SK-N-SH treated with all-trans-retinoic acid at 6 μM for 48 hours (cell line): ENCODE measurements at regions not wholly inside any gene's neighbourhood (a gene's known extent, or its start where the extent isn't known, plus 50 kb on each side); places are given as distances from the start of the nearest gene placed in this dataset.

Experiments used
- ATAC-seq: fragments of 200-7000 bp; cut with Tn5 transposase; 3 replicates; pipeline ENCODE4 v1.9.1; 2020; ENCODE audit warnings: mild to moderate bottlenecking, moderate library complexity
- ARNTL ChIP-seq: fragments of 450-650 bp; formaldehyde crosslinking; IDR thresholded peaks from 2 replicates; pipeline ENCODE4 v1.5.0; 2020; ENCODE audit warnings: low read depth, mild to moderate bottlenecking, moderate library complexity, borderline replicate concordance
- CREB5 ChIP-seq: fragments of 250-450 bp; sonication (Bioruptor Pico); IDR thresholded peaks from 2 replicates; pipeline ENCODE4 v1.5.1; 2020; ENCODE audit warnings: low read depth, mild to moderate bottlenecking, moderate library complexity
- CSDC2 ChIP-seq: fragments of 250-450 bp; sonication (Bioruptor Pico); IDR thresholded peaks from 2 replicates; pipeline ENCODE4 v1.5.0; 2020; ENCODE audit warnings: mild to moderate bottlenecking, moderate library complexity
- CSRNP3 ChIP-seq: fragments of 250-450 bp; sonication (Bioruptor Pico); IDR thresholded peaks from 2 replicates; pipeline ENCODE4 v1.5.1; 2021; ENCODE audit warnings: mild to moderate bottlenecking, moderate library complexity
- ESRRG ChIP-seq: fragments of 250-450 bp; sonication (Bioruptor Pico); IDR thresholded peaks from 2 replicates; pipeline ENCODE4 v1.6.1; 2021; ENCODE audit warnings: mild to moderate bottlenecking
- ISL1 ChIP-seq: fragments of 250-450 bp; sonication (Bioruptor Pico); IDR thresholded peaks from 2 replicates; pipeline ENCODE4 v2.1.2; 2022; ENCODE audit warnings: mild to moderate bottlenecking, moderate library complexity
- OSR1 ChIP-seq: fragments of 250-450 bp; sonication (Bioruptor Pico); IDR thresholded peaks from 2 replicates; pipeline ENCODE4 v1.8.0; 2022; ENCODE audit warnings: moderate library complexity, mild to moderate bottlenecking, inconsistent platforms
- PATZ1 ChIP-seq: fragments of 250-450 bp; sonication (Bioruptor Pico); IDR thresholded peaks from 2 replicates; pipeline ENCODE4 v1.8.0; 2020; ENCODE audit warnings: mild to moderate bottlenecking, moderate library complexity, borderline replicate concordance
- POU6F1 ChIP-seq: fragments of 250-450 bp; sonication (Bioruptor Pico); IDR thresholded peaks from 2 replicates; pipeline ENCODE4 v1.8.0; 2021; ENCODE audit warnings: low read depth, mild to moderate bottlenecking, moderate library complexity, borderline replicate concordance
- PPARA ChIP-seq: fragments of 250-450 bp; sonication (Bioruptor Pico); IDR thresholded peaks from 2 replicates; pipeline ENCODE4 v1.5.0; 2020; ENCODE audit warnings: mild to moderate bottlenecking, borderline replicate concordance
- RARB ChIP-seq: fragments of 250-450 bp; sonication (Bioruptor Pico); IDR thresholded peaks from 2 replicates; pipeline ENCODE4 v1.8.0; 2021; ENCODE audit warnings: mild to moderate bottlenecking, moderate library complexity
- TOX ChIP-seq: fragments of 250-450 bp; sonication (Bioruptor Pico); IDR thresholded peaks from 2 replicates; pipeline ENCODE4 v1.8.0; 2021; ENCODE audit warnings: mild to moderate bottlenecking, moderate library complexity, borderline replicate concordance
- TSHZ2 ChIP-seq: fragments of 250-450 bp; sonication (Bioruptor Pico); IDR thresholded peaks from 2 replicates; pipeline ENCODE4 v1.5.0; 2020; ENCODE audit warnings: mild to moderate bottlenecking, moderate library complexity
- ZNF565 ChIP-seq: fragments of 450-650 bp; formaldehyde crosslinking; conservative IDR thresholded peaks from 2 replicates; pipeline ENCODE4 v1.5.0; 2020; ENCODE audit warnings: low read depth, mild to moderate bottlenecking, moderate library complexity
- ZNF70 ChIP-seq: fragments of 450-650 bp; formaldehyde crosslinking; IDR thresholded peaks from 2 replicates; pipeline ENCODE4 v1.5.0; 2020; ENCODE audit warnings: mild to moderate bottlenecking, moderate library complexity
- ZNF8 ChIP-seq: fragments of 450-650 bp; formaldehyde crosslinking; IDR thresholded peaks from 2 replicates; pipeline ENCODE4 v1.5.0; 2020; ENCODE audit warnings: mild to moderate bottlenecking, moderate library complexity

- ATAC-seq = no peak
- TF ChIP-seq PPARA (CRISPR knock-in tag) = no peak
- TF ChIP-seq POU6F1 (CRISPR knock-in tag) = no peak
- no peak for TF ChIP-seq ISL1
- no peak for TF ChIP-seq TOX (CRISPR knock-in tag)
- TF ChIP-seq ZNF70 (CRISPR knock-in tag) = no peak
- no peak for TF ChIP-seq CSDC2
- TF ChIP-seq TSHZ2 (CRISPR knock-in tag) = no peak
- TF ChIP-seq CSRNP3 (CRISPR knock-in tag) = no peak
Measured at GRCh38 chr17:15177343-15177742, 87.8 kb downstream of the PMP22 start.

GRCh38 chr17:15175356-15175755, 89.8 kb downstream of the PMP22 start:
- TF ChIP-seq ARNTL (CRISPR knock-in tag) (no peak), ESRRG (CRISPR knock-in tag) (no peak), TSHZ2 (CRISPR knock-in tag) (no peak), ZNF8 (CRISPR knock-in tag) (no peak), CSDC2 (no peak)

GRCh38 chr17:15171167-15172047, 93.7 kb downstream of the PMP22 start:
- peak; percentile 100 for ATAC-seq
- TF ChIP-seq OSR1 (CRISPR knock-in tag) (no peak), PATZ1 (CRISPR knock-in tag) (no peak), RARB (CRISPR knock-in tag) (no peak), ZNF565 (CRISPR knock-in tag) (no peak), ZNF8 (CRISPR knock-in tag) (no peak), TSHZ2 (CRISPR knock-in tag) (no peak), CREB5 (CRISPR knock-in tag) (no peak), ESRRG (CRISPR knock-in tag) (no peak), PPARA (CRISPR knock-in tag) (no peak), CSDC2 (no peak)

More at GRCh38 chr17:15175356-15175755, 89.8 kb downstream of the PMP22 start:
- ATAC-seq = no peak
